Nephron progenitor cell (in vitro differentiated cells): ENCODE measurements at regions not wholly inside any gene's neighbourhood (a gene's known extent, or its start where the extent isn't known, plus 50 kb on each side); places are given as distances from the start of the nearest gene placed in this dataset.

Experiments used
- DNase-seq: peaks from one replicate; pipeline ENCODE4 v3.0.0; 2021
- H3K27ac Mint-ChIP-seq: 2 replicates; pipeline ENCODE4 v1.8.0; 2021; ENCODE audit warnings: mild to moderate bottlenecking, moderate library complexity, mixed read lengths
- H3K27me3 Mint-ChIP-seq: 2 replicates; pipeline ENCODE4 v1.8.0; 2021; ENCODE audit warnings: mild to moderate bottlenecking, low read depth, mixed read lengths; ENCODE audit not compliant: poor library complexity
- H3K36me3 Mint-ChIP-seq: 2 replicates; pipeline ENCODE4 v1.8.0; 2021; ENCODE audit warnings: low read depth, mixed read lengths
- H3K4me1 Mint-ChIP-seq: 2 replicates; pipeline ENCODE4 v1.8.0; 2021; ENCODE audit warnings: mixed read lengths
- H3K4me3 Mint-ChIP-seq: 2 replicates; pipeline ENCODE4 v1.8.0; 2021; ENCODE audit warnings: mild to moderate bottlenecking, moderate library complexity, mixed read lengths
- H3K9me3 Mint-ChIP-seq: 2 replicates; pipeline ENCODE4 v1.8.0; 2021; ENCODE audit warnings: mild to moderate bottlenecking, moderate library complexity, mixed read lengths
- CTCF ChIP-seq: fragments of 200-600 bp; sonication (generic); IDR thresholded peaks from 2 replicates; pipeline ENCODE4 v1.5.0; 2021; ENCODE audit warnings: antibody characterized with exemption

- Mint-ChIP-seq H3K27me3 (peaks cover 14% of the 10 kb centered on the region), H3K4me1 (no peaks in the 10 kb centered on the region), H3K9me3 (no peaks in the 10 kb centered on the region), H3K4me3 (no peak overlapping the region), H3K36me3 (no peaks in the 10 kb centered on the region), H3K27ac (no peak overlapping the region)
- no peak for TF ChIP-seq CTCF
- no peak for DNase-seq
These were observed 238.7 kb downstream of the KCTD12 start for GRCh38 chr13:76647550-76647949.

DNA sequence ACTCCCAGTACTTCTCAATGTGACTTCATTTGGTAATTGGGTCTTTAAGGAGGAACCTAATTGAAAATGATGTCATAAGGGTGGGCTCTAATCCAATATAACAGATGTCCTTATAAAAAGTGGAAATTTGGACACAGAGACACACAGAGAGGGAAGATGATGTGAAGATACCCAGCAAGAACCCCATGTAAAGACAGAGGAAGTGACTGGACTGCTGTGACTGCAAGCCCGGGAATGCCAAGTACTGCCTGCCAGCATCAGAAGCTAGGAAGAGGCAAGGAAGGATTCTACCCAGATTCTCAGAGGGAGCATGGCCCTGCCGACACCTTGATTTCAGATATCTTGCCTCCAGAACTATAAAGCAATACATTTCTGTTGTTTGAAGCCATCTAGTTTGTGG, 239.3 kb downstream of the KCTD12 start:
- H3K4me3 Mint-ChIP-seq = no peak overlapping the region
- no peak for TF ChIP-seq CTCF
- H3K27me3 Mint-ChIP-seq = peaks cover 14% of the 10 kb centered on the region
- DNase-seq = no peak
- H3K36me3 Mint-ChIP-seq = no peaks in the 10 kb centered on the region
- H3K27ac Mint-ChIP-seq = no peak overlapping the region
- no peaks in the 10 kb centered on the region for H3K4me1 Mint-ChIP-seq
- no peaks in the 10 kb centered on the region for H3K9me3 Mint-ChIP-seq

DNA sequence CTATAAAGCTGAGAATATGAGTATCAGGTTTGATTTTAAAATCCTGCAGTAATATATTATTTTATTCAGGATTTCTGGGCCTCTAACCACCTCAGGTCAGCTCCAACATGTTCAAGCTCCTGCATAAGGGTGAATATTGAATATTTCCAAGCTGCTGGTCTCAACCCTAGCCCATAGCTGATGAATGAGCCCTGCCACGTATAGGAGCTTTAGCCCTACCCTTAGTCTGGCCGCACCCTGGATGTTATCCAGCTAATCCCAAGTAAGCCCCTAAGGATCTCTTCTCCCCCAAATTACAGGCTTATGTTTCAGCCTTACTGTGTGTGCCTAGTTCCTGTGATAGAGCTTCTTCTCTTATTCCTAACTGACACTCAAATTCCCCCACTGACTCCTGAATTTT, 240.6 kb downstream of the KCTD12 start:
- H3K4me3 Mint-ChIP-seq = no peak overlapping the region
- no peak for DNase-seq
- no peaks in the 10 kb centered on the region for H3K36me3 Mint-ChIP-seq
- no peak overlapping the region for H3K27ac Mint-ChIP-seq
- no peaks in the 10 kb centered on the region for H3K9me3 Mint-ChIP-seq
- TF ChIP-seq CTCF = no peak
- H3K27me3 Mint-ChIP-seq = peaks cover 11% of the 10 kb centered on the region
- H3K4me1 Mint-ChIP-seq = no peaks in the 10 kb centered on the region

GRCh38 chr13:76644906-76645305, 241.3 kb downstream of the KCTD12 start:
- no peak for DNase-seq
- Mint-ChIP-seq H3K4me3 (no peak overlapping the region), H3K36me3 (no peaks in the 10 kb centered on the region), H3K27ac (no peak overlapping the region), H3K27me3 (peaks cover 11% of the 10 kb centered on the region), H3K4me1 (no peaks in the 10 kb centered on the region), H3K9me3 (no peaks in the 10 kb centered on the region)
- TF ChIP-seq CTCF = no peak

DNA sequence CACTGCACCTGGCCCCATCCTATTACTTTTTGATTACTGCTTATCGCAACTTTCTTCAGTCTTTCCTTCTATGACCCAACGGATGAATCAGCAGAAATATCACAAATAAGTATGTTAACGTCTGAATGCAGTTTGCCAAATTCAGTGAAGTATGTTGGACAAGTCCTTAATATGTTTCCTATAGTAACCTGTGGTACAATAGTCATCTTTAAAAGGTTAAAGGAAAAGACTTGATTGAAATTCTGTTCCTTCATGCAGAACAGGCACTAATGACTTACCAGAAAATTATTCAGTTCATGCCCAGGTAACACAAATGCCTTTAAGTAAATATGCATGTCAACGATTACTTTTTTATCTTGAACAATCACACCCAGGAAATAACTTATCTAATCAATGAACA, 242.6 kb downstream of the KCTD12 start:
- TF ChIP-seq CTCF = no peak
- H3K27ac Mint-ChIP-seq = no peak overlapping the region
- no peaks in the 10 kb centered on the region for H3K36me3 Mint-ChIP-seq
- no peaks in the 10 kb centered on the region for H3K9me3 Mint-ChIP-seq
- DNase-seq = no peak
- no peaks in the 10 kb centered on the region for H3K4me1 Mint-ChIP-seq
- H3K27me3 Mint-ChIP-seq = peaks cover 10% of the 10 kb centered on the region
- no peak overlapping the region for H3K4me3 Mint-ChIP-seq

DNA sequence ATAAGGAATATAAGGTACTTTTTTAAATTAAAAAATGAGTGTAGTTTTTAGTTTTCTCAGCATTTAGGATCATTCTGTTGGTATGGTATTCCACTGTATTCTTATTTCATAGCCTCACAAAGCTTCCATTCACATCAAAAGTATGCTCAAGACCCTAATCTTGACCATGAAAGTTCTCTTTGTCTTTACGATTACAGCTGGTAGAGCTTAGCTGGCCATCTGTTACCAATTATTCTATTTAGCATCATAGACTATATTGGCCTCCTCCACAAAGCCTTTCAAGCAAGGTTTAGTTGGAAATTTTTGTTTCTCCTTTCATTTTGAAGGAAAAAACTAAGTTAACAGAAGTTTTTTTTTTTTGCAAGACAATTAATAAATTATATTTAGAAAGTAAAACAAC, 245.1 kb downstream of the KCTD12 start:
- Mint-ChIP-seq H3K4me1 (no peaks in the 10 kb centered on the region), H3K4me3 (no peak overlapping the region), H3K9me3 (no peaks in the 10 kb centered on the region), H3K27ac (no peak overlapping the region), H3K36me3 (no peaks in the 10 kb centered on the region), H3K27me3 (no peaks in the 10 kb centered on the region)
- DNase-seq = no peak
- TF ChIP-seq CTCF = no peak
